Activated CD8-positive, alpha-beta memory T cell treated with anti-CD3 and anti-CD28 coated beads for 1 hour (primary cell): ENCODE measurements at regions not wholly inside any gene's neighbourhood (a gene's known extent, or its start where the extent isn't known, plus 50 kb on each side); places are given as distances from the start of the nearest gene placed in this dataset.

Experiments used
- DNase-seq, 2 donors: peaks; one replicate each; pipeline ENCODE4 v3.0.0-alpha.2; 2020; ENCODE audit warnings: low read depth in 1 of 2; ENCODE audit errors: extremely low read depth in 1 of 2

- no peak for DNase-seq
These were observed 795.5 kb upstream of the GJE1 start for GRCh38 chr6:141337191-141337590.

GRCh38 chr6:141335477-141336273 is 797.0 kb upstream of the GJE1 start:
- DNase-seq: no peak

GRCh38 chr6:141326925-141327324 is 805.8 kb upstream of the GJE1 start:
- DNase-seq: no peak

- no peak for DNase-seq
These were observed 806.3 kb upstream of the GJE1 start for GRCh38 chr6:141326426-141326825.

- DNase-seq: no peak
These were observed 811.0 kb upstream of the GJE1 start for GRCh38 chr6:141321493-141322347.

GRCh38 chr6:141316236-141316635 is 816.5 kb upstream of the GJE1 start:
- DNase-seq: no peak

- DNase-seq: no peak
These were observed 818.7 kb upstream of the GJE1 start for GRCh38 chr6:141313986-141314385.

GRCh38 chr6:141309295-141309694 is 823.4 kb upstream of the GJE1 start:
- DNase-seq: no peak

- DNase-seq: no peak
These were observed 825.3 kb upstream of the GJE1 start for GRCh38 chr6:141307309-141307998.

- DNase-seq: no peak
These were observed 828.8 kb upstream of the GJE1 start for GRCh38 chr6:141303907-141304306.

GRCh38 chr6:141301779-141302178 is 830.9 kb upstream of the GJE1 start:
- DNase-seq: no peak

- DNase-seq: no peak
These were observed 841.6 kb upstream of the GJE1 start for GRCh38 chr6:141290941-141291721.

GRCh38 chr6:141288947-141289346 is 843.8 kb upstream of the GJE1 start:
- DNase-seq: no peak

GRCh38 chr6:141282263-141282662 is 850.5 kb upstream of the GJE1 start:
- DNase-seq: no peak

- no peak for DNase-seq
These were observed 863.0 kb upstream of the GJE1 start for GRCh38 chr6:141269684-141270083.

- no peak for DNase-seq
These were observed 865.3 kb upstream of the GJE1 start for GRCh38 chr6:141267420-141267819.

GRCh38 chr6:141265756-141266623 is 866.7 kb upstream of the GJE1 start:
- no peak for DNase-seq

- no peak for DNase-seq
These were observed 868.6 kb upstream of the GJE1 start for GRCh38 chr6:141264101-141264500.

GRCh38 chr6:141261672-141262060 is 871.1 kb upstream of the GJE1 start:
- no peak for DNase-seq
